GM12891 (cell line): ENCODE measurements at regions not wholly inside any gene's neighbourhood (a gene's known extent, or its start where the extent isn't known, plus 50 kb on each side); places are given as distances from the start of the nearest gene placed in this dataset.

ENCODE experiments used
- PAX5 ChIP-seq: IDR thresholded peaks from 2 replicates; pipeline ENCODE4 v1.6.1; 2011; ENCODE audit warnings: low read length, moderate library complexity, mild to moderate bottlenecking; ENCODE audit not compliant: insufficient read depth, severe bottlenecking
- POLR2A ChIP-seq: IDR thresholded peaks from 2 replicates; pipeline ENCODE4 v1.6.1; 2011; ENCODE audit warnings: low read depth, low read length, control low read depth
- POLR2AphosphoS5 ChIP-seq: IDR thresholded peaks from 2 replicates; pipeline ENCODE4 v1.6.1; 2011; ENCODE audit warnings: low read depth, low read length, control low read depth
- POU2F2 ChIP-seq: IDR thresholded peaks from 2 replicates; pipeline ENCODE4 v1.6.1; 2011; ENCODE audit warnings: low read depth, mild to moderate bottlenecking, control low read depth, low read length, moderate library complexity
- TAF1 ChIP-seq: IDR thresholded peaks from 2 replicates; pipeline ENCODE4 v1.6.1; 2011; ENCODE audit warnings: low read depth, low read length, control low read depth

DNA sequence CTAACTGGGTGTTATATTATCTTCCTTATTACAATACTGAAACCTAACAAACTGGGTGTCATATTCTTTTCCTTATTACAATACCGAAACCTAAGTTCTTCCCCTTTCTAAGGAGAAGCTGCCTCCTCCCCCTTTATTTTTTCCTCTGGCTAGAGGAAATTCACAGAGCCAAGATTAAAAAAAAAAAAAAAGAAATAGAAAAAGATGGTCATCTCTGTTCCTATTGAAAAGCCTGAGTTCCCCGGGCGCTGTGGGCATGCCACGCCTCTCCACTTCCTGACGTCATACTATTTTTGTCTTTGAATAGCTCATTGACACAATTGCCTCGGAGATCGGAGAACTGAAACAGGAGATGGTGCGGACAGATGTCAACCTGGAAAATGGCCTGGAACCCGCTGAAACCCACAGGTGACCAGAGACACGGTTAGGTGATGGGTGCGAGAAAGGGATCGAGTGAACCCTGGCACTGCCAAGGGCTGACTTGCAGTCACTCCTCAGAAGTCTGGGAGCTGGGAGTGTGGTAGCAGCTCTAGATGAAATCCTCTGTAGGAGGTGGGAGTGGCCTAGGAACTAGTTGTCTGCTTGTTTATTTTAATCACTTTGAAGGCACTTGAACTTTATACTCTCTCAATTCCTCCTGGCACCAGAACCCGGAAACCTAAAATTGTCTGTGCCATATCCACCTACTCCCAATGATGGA, 82.2 kb upstream of the NAA20 start:
- TF ChIP-seq POLR2A (no peak), POU2F2 (peak; percentile 36; the same call in 1 of the 2 replicates), POLR2AphosphoS5 (no peak), TAF1 (peak; percentile 46), PAX5 (no peak)
